SH-SY5Y (cell line): ENCODE measurements at regions not wholly inside any gene's neighbourhood (a gene's known extent, or its start where the extent isn't known, plus 50 kb on each side); places are given as distances from the start of the nearest gene placed in this dataset.

Source experiments
- GATA2 ChIP-seq: IDR thresholded peaks from 2 replicates; pipeline ENCODE4 v1.6.1; 2011; ENCODE audit warnings: mild to moderate bottlenecking, low read depth, low read length
- GATA3 ChIP-seq: IDR thresholded peaks from 2 replicates; pipeline ENCODE4 v1.6.1; 2011; ENCODE audit warnings: low read depth, mild to moderate bottlenecking, low read length, moderate library complexity

- TF ChIP-seq GATA3 (no peak), GATA2 (no peak)
Observed at GRCh38 chr3:182413061-182413460, 380.2 kb upstream of the ATP11B start.
